GM23338 (cell line): ENCODE measurements at regions not wholly inside any gene's neighbourhood (a gene's known extent, or its start where the extent isn't known, plus 50 kb on each side); places are given as distances from the start of the nearest gene placed in this dataset.

Experiments used
- ATAC-seq: fragments of 200-7000 bp; cut with Tn5 transposase; 3 replicates; pipeline ENCODE4 v1.9.1; 2020
- DNase-seq: peaks from one replicate; pipeline ENCODE4 v3.0.0-alpha.2; 2015; ENCODE audit warnings: low spot score
- H2AFZ ChIP-seq: fragments of 200-600 bp; sonication (generic); 2 replicates; pipeline ENCODE4 v1.8.0; 2016; ENCODE audit warnings: antibody characterized with exemption, mild to moderate bottlenecking, moderate library complexity
- H3F3A ChIP-seq: fragments of 200-600 bp; sonication (generic); replicated peaks from 2 replicates; pipeline ENCODE4 v1.8.0; 2017; ENCODE audit warnings: antibody characterized with exemption, mixed run types, low read depth
- H3K27ac ChIP-seq: fragments of 200-600 bp; sonication (generic); 2 replicates; pipeline ENCODE4 v1.6.1; 2016; ENCODE audit warnings: low read depth
- H3K27me3 ChIP-seq: fragments of 200-600 bp; sonication (generic); 2 replicates; pipeline ENCODE4 v1.8.0; 2016; ENCODE audit warnings: mild to moderate bottlenecking, mixed run types, moderate library complexity; ENCODE audit not compliant: insufficient read depth
- H3K36me3 ChIP-seq: fragments of 200-600 bp; sonication (generic); 2 replicates; pipeline ENCODE4 v1.8.0; 2016; ENCODE audit warnings: mild to moderate bottlenecking; ENCODE audit not compliant: insufficient read depth
- H3K4me1 ChIP-seq: fragments of 200-600 bp; sonication (generic); 2 replicates; pipeline ENCODE4 v1.8.0; 2016; ENCODE audit warnings: mild to moderate bottlenecking, moderate library complexity; ENCODE audit not compliant: insufficient read depth
- H3K4me2 ChIP-seq: fragments of 200-600 bp; sonication (generic); 2 replicates; pipeline ENCODE4 v1.7.1; 2017; ENCODE audit warnings: mixed run types
- H3K4me3 ChIP-seq: fragments of 200-600 bp; sonication (generic); 2 replicates; pipeline ENCODE4 v1.6.1; 2016; ENCODE audit warnings: mixed run types
- H3K79me2 ChIP-seq: fragments of 200-600 bp; sonication (generic); replicated peaks from 2 replicates; pipeline ENCODE4 v1.8.0; 2017; ENCODE audit warnings: mild to moderate bottlenecking; ENCODE audit not compliant: insufficient read depth
- H3K9me2 ChIP-seq: fragments of 200-600 bp; sonication (generic); 2 replicates; pipeline ENCODE4 v1.8.0; 2017; ENCODE audit not compliant: insufficient read depth
- H4K20me1 ChIP-seq: fragments of 200-600 bp; sonication (generic); replicated peaks from 2 replicates; pipeline ENCODE4 v1.8.0; 2017; ENCODE audit warnings: mild to moderate bottlenecking; ENCODE audit not compliant: insufficient read depth
- H3K27ac Mint-ChIP-seq: 2 replicates; pipeline ENCODE4 v1.8.0; 2020; ENCODE audit warnings: inconsistent platforms, mild to moderate bottlenecking, moderate library complexity, mixed read lengths
- H3K27me3 Mint-ChIP-seq: 3 replicates; pipeline ENCODE4 v1.8.0; 2022; ENCODE audit warnings: low read depth, mild to moderate bottlenecking, moderate library complexity, mixed read lengths, inconsistent platforms; ENCODE audit not compliant: insufficient read depth, poor library complexity
- H3K36me3 Mint-ChIP-seq: 3 replicates; pipeline ENCODE4 v1.8.0; 2021; ENCODE audit warnings: low read depth, mild to moderate bottlenecking, inconsistent platforms, moderate library complexity, mixed read lengths
- H3K4me1 Mint-ChIP-seq: 3 replicates; pipeline ENCODE4 v1.8.0; 2020; ENCODE audit warnings: mild to moderate bottlenecking, inconsistent platforms, mixed read lengths
- H3K4me3 Mint-ChIP-seq: 3 replicates; pipeline ENCODE4 v1.8.0; 2021; ENCODE audit warnings: moderate library complexity, mild to moderate bottlenecking, inconsistent platforms, mixed read lengths
- H3K9me3 Mint-ChIP-seq: 3 replicates; pipeline ENCODE4 v1.8.0; 2020; ENCODE audit warnings: moderate library complexity, mild to moderate bottlenecking, inconsistent platforms, mixed read lengths
- CREB1 ChIP-seq: fragments of 250-450 bp; sonication (Bioruptor Pico); IDR thresholded peaks from 2 replicates; pipeline ENCODE4 v1.5.0; 2020; ENCODE audit warnings: low read depth, mild to moderate bottlenecking, moderate library complexity
- EZH2 ChIP-seq: fragments of 200-600 bp; sonication (generic); IDR thresholded peaks from one replicate; pipeline ENCODE4 v1.8.0; 2017; ENCODE audit warnings: antibody characterized with exemption, mild to moderate bottlenecking, low read depth; ENCODE audit not compliant: unreplicated experiment
- EZH2phosphoT487 ChIP-seq: fragments of 200-600 bp; sonication (generic); IDR thresholded peaks from one replicate; pipeline ENCODE4 v1.8.1; 2018; ENCODE audit warnings: antibody characterized with exemption; ENCODE audit not compliant: unreplicated experiment
- JUNB ChIP-seq: IDR thresholded peaks from one replicate; pipeline ENCODE4 v1.6.1; 2016; ENCODE audit warnings: antibody characterized with exemption; ENCODE audit not compliant: unreplicated experiment
- NANOG ChIP-seq: IDR thresholded peaks from 2 replicates; pipeline ENCODE4 v1.6.1; 2016; ENCODE audit warnings: antibody characterized with exemption, borderline replicate concordance
- POLR2AphosphoS5 ChIP-seq: IDR thresholded peaks from 2 replicates; pipeline ENCODE4 v1.6.1; 2016; ENCODE audit warnings: antibody characterized with exemption, low read depth
- STAT1 ChIP-seq: IDR thresholded peaks from one replicate; pipeline ENCODE4 v1.6.1; 2016; ENCODE audit warnings: antibody characterized with exemption; ENCODE audit not compliant: unreplicated experiment
- ZNF114 ChIP-seq: fragments of 250-450 bp; sonication (Bioruptor Pico); IDR thresholded peaks from 2 replicates; pipeline ENCODE4 v1.5.0; 2020; ENCODE audit warnings: mild to moderate bottlenecking, moderate library complexity
- ZNF331 ChIP-seq: fragments of 250-450 bp; sonication (Bioruptor Pico); IDR thresholded peaks from 2 replicates; pipeline ENCODE4 v1.5.0; 2020; ENCODE audit warnings: low read depth, mild to moderate bottlenecking, moderate library complexity
- TF ChIP-seq, protein P1 (sequence below), 2 experiments: fragments of 200-600 bp in 1 of 2; sonication (generic) in 1 of 2; conservative IDR thresholded peaks; 2 replicates each; pipeline versions ENCODE4 v1.5.1 to v1.6.1; 2016 to 2017; ENCODE audit warnings: antibody characterized with exemption in 2 of 2, low read depth in 2 of 2, mild to moderate bottlenecking in 2 of 2, moderate library complexity in 1 of 2
- TF ChIP-seq, protein P2 (sequence below): fragments of 250-450 bp; sonication (Bioruptor Pico); IDR thresholded peaks from 2 replicates; pipeline ENCODE4 v1.5.0; 2020; ENCODE audit warnings: mild to moderate bottlenecking, moderate library complexity
- TF ChIP-seq, protein P3 (sequence below): IDR thresholded peaks from one replicate; pipeline ENCODE4 v1.6.1; 2018; ENCODE audit warnings: antibody characterized with exemption; ENCODE audit not compliant: unreplicated experiment
- TF ChIP-seq, protein P4 (sequence below): IDR thresholded peaks from 2 replicates; pipeline ENCODE4 v1.6.1; 2016; ENCODE audit warnings: antibody characterized with exemption

DNA sequence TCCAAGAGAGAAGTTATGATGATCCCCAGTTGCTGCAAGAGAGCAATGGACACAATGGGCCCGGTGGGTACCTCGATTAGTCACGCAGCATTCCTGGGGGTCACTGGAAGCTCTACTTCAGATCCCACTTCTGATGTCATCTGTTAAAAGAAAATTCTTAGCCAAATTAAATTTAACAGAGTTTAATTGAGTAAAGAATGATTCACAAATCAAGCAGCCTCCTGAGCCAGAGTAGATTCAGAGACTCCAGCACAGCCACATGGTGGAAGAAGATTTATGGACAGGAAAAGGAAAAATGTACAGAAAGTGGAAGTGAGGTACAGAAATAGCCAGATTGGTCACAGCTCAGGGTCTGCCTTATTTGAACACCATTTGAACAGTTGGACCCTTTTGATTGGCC, 107.5 kb downstream of the SPTSSA start:
- no peak for ATAC-seq
- no peak for DNase-seq
- no peaks in the 10 kb centered on the region for H3K79me2 ChIP-seq
- Mint-ChIP-seq H3K36me3 (no peaks in the 10 kb centered on the region), H3K4me3 (no peak overlapping the region), H3K27ac (no peak overlapping the region), H3K27me3 (peaks cover 2% of the 10 kb centered on the region), H3K9me3 (no peaks in the 10 kb centered on the region), H3K4me1 (no peaks in the 10 kb centered on the region)
- no peaks in the 10 kb centered on the region for H3K27me3 ChIP-seq
- H3F3A ChIP-seq = no peaks in the 10 kb centered on the region
- no peaks in the 10 kb centered on the region for H3K9me2 ChIP-seq
- no peaks in the 10 kb centered on the region for H4K20me1 ChIP-seq
- H3K4me1 ChIP-seq = no peaks in the 10 kb centered on the region
- no peak overlapping the region for H3K4me2 ChIP-seq
- H3K36me3 ChIP-seq = no peaks in the 10 kb centered on the region
- H3K4me3 ChIP-seq = no peak overlapping the region
- no peak overlapping the region for H3K27ac ChIP-seq
- TF ChIP-seq ZNF114 (CRISPR knock-in tag) (no peak), EZH2 (no peak), STAT1 (no peak), NANOG (no peak), POLR2AphosphoS5 (no peak), JUNB (no peak), ZNF331 (CRISPR knock-in tag) (no peak), CREB1 (CRISPR knock-in tag) (no peak), EZH2phosphoT487 (no peak)
- TF ChIP-seq, protein P1, sequence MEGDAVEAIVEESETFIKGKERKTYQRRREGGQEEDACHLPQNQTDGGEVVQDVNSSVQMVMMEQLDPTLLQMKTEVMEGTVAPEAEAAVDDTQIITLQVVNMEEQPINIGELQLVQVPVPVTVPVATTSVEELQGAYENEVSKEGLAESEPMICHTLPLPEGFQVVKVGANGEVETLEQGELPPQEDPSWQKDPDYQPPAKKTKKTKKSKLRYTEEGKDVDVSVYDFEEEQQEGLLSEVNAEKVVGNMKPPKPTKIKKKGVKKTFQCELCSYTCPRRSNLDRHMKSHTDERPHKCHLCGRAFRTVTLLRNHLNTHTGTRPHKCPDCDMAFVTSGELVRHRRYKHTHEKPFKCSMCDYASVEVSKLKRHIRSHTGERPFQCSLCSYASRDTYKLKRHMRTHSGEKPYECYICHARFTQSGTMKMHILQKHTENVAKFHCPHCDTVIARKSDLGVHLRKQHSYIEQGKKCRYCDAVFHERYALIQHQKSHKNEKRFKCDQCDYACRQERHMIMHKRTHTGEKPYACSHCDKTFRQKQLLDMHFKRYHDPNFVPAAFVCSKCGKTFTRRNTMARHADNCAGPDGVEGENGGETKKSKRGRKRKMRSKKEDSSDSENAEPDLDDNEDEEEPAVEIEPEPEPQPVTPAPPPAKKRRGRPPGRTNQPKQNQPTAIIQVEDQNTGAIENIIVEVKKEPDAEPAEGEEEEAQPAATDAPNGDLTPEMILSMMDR (conservative IDR thresholded peaks at IDR 0.05; ENCODE audit: low read depth in 2 of 2) = no peak
- TF ChIP-seq, protein P2, sequence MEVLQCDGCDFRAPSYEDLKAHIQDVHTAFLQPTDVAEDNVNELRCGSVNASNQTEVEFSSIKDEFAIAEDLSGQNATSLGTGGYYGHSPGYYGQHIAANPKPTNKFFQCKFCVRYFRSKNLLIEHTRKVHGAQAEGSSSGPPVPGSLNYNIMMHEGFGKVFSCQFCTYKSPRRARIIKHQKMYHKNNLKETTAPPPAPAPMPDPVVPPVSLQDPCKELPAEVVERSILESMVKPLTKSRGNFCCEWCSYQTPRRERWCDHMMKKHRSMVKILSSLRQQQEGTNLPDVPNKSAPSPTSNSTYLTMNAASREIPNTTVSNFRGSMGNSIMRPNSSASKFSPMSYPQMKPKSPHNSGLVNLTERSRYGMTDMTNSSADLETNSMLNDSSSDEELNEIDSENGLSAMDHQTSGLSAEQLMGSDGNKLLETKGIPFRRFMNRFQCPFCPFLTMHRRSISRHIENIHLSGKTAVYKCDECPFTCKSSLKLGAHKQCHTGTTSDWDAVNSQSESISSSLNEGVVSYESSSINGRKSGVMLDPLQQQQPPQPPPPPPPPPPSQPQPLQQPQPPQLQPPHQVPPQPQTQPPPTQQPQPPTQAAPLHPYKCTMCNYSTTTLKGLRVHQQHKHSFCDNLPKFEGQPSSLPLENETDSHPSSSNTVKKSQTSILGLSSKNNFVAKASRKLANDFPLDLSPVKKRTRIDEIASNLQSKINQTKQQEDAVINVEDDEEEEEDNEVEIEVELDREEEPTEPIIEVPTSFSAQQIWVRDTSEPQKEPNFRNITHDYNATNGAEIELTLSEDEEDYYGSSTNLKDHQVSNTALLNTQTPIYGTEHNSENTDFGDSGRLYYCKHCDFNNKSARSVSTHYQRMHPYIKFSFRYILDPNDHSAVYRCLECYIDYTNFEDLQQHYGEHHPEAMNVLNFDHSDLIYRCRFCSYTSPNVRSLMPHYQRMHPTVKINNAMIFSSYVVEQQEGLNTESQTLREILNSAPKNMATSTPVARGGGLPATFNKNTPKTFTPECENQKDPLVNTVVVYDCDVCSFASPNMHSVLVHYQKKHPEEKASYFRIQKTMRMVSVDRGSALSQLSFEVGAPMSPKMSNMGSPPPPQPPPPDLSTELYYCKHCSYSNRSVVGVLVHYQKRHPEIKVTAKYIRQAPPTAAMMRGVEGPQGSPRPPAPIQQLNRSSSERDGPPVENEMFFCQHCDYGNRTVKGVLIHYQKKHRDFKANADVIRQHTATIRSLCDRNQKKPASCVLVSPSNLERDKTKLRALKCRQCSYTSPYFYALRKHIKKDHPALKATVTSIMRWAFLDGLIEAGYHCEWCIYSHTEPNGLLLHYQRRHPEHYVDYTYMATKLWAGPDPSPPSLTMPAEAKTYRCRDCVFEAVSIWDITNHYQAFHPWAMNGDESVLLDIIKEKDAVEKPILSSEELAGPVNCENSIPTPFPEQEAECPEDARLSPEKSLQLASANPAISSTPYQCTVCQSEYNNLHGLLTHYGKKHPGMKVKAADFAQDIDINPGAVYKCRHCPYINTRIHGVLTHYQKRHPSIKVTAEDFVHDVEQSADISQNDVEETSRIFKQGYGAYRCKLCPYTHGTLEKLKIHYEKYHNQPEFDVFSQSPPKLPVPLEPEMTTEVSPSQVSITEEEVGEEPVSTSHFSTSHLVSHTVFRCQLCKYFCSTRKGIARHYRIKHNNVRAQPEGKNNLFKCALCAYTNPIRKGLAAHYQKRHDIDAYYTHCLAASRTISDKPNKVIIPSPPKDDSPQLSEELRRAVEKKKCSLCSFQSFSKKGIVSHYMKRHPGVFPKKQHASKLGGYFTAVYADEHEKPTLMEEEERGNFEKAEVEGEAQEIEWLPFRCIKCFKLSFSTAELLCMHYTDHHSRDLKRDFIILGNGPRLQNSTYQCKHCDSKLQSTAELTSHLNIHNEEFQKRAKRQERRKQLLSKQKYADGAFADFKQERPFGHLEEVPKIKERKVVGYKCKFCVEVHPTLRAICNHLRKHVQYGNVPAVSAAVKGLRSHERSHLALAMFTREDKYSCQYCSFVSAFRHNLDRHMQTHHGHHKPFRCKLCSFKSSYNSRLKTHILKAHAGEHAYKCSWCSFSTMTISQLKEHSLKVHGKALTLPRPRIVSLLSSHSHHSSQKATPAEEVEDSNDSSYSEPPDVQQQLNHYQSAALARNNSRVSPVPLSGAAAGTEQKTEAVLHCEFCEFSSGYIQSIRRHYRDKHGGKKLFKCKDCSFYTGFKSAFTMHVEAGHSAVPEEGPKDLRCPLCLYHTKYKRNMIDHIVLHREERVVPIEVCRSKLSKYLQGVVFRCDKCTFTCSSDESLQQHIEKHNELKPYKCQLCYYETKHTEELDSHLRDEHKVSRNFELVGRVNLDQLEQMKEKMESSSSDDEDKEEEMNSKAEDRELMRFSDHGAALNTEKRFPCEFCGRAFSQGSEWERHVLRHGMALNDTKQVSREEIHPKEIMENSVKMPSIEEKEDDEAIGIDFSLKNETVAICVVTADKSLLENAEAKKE = no peak
- TF ChIP-seq, protein P3, sequence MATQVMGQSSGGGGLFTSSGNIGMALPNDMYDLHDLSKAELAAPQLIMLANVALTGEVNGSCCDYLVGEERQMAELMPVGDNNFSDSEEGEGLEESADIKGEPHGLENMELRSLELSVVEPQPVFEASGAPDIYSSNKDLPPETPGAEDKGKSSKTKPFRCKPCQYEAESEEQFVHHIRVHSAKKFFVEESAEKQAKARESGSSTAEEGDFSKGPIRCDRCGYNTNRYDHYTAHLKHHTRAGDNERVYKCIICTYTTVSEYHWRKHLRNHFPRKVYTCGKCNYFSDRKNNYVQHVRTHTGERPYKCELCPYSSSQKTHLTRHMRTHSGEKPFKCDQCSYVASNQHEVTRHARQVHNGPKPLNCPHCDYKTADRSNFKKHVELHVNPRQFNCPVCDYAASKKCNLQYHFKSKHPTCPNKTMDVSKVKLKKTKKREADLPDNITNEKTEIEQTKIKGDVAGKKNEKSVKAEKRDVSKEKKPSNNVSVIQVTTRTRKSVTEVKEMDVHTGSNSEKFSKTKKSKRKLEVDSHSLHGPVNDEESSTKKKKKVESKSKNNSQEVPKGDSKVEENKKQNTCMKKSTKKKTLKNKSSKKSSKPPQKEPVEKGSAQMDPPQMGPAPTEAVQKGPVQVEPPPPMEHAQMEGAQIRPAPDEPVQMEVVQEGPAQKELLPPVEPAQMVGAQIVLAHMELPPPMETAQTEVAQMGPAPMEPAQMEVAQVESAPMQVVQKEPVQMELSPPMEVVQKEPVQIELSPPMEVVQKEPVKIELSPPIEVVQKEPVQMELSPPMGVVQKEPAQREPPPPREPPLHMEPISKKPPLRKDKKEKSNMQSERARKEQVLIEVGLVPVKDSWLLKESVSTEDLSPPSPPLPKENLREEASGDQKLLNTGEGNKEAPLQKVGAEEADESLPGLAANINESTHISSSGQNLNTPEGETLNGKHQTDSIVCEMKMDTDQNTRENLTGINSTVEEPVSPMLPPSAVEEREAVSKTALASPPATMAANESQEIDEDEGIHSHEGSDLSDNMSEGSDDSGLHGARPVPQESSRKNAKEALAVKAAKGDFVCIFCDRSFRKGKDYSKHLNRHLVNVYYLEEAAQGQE = no peak
- TF ChIP-seq, protein P4, sequence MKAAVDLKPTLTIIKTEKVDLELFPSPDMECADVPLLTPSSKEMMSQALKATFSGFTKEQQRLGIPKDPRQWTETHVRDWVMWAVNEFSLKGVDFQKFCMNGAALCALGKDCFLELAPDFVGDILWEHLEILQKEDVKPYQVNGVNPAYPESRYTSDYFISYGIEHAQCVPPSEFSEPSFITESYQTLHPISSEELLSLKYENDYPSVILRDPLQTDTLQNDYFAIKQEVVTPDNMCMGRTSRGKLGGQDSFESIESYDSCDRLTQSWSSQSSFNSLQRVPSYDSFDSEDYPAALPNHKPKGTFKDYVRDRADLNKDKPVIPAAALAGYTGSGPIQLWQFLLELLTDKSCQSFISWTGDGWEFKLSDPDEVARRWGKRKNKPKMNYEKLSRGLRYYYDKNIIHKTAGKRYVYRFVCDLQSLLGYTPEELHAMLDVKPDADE = no peak
- H2AFZ ChIP-seq = no peak overlapping the region
